ENCODE measurements at regions not wholly inside any gene's neighbourhood (a gene's known extent, or its start where the extent isn't known, plus 50 kb on each side); places are given as distances from the start of the nearest gene placed in this dataset.

GRCh38 chr6:81808851-81809570 lies 56.5 kb upstream of the TENT5A start:
- DNase-seq: no peak

- DNase-seq: no peak
Observed at GRCh38 chr6:81806793-81807565, 54.5 kb upstream of the TENT5A start.

GRCh38 chr6:81802356-81802755 lies 49.9 kb upstream of the TENT5A start:
- no peak for DNase-seq
